ENCODE measurements at regions not wholly inside any gene's neighbourhood (a gene's known extent, or its start where the extent isn't known, plus 50 kb on each side); places are given as distances from the start of the nearest gene placed in this dataset.
"Not testable (repeated sequence)": the region's sequence is repeated elsewhere in the genome, so short reads cannot be mapped to it uniquely, and the experiment has no call there.

DNA sequence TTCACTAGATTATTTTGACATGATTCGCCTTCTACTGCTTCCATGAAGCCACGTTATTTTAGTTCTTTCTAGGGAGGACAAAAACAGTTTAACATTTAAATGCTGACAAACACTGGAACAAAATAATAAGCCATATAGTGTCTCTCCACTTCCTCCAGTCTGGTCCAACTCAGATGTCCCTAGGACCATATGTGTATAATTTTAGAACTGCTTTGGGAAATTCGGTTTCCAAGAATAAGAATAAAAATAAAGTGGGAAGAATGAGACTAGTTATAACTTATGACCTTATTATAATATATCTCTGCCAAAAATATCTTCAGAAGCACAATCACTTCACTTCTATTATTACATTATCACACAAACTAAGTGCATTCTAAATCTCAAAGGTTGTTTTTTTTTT is 164.4 kb upstream of the POF1B start:
- intact Hi-C loops (cut with DNase I; ENCODE audit: low total_unique reads): no loop called here

DNA sequence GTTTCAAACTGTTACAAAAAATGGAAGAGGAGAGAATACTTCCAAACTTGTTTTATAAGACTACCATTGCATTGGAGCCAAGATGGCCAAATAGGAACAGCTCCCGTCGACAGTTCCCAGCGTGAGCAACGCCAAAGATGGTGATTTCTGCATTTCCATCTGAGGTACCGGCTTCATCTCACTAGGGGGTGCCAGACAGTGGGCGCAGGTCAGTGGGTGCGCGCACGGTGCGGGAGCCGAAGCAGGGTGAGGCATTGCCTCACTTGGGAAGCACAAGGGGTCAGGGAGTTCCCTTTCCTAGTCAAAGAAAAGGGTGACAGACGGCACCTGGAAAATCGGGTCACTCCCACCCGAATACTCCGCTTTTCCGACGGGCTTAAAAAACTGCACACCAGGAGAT is 149.7 kb upstream of the POF1B start:
- H3K27ac ChIP-seq; DNase-seq; H3K9me3 ChIP-seq; H3K27me3 ChIP-seq (replicated peaks in 1 of 7); H3K36me3 ChIP-seq; H3K4me1 ChIP-seq; H3K4me3 ChIP-seq; intact Hi-C loops (cut with DNase I; ENCODE audit: low total_unique reads): not testable (repeated sequence)
- 82 to 94% (median 90%) methylated on average over 11 to 17 of the region's 17 CpGs for WGBS, 5 donors

More for the DNA sequence above, 164.4 kb upstream of the POF1B start:
- H3K36me3 ChIP-seq: no peaks in the 10 kb centered on the region
- TF ChIP-seq POLR2AphosphoS5 (IDR thresholded peaks at IDR 0.05) (no peak), POLR2A (IDR thresholded peaks at IDR 0.05) (no peak)
- TF ChIP-seq, protein P1, sequence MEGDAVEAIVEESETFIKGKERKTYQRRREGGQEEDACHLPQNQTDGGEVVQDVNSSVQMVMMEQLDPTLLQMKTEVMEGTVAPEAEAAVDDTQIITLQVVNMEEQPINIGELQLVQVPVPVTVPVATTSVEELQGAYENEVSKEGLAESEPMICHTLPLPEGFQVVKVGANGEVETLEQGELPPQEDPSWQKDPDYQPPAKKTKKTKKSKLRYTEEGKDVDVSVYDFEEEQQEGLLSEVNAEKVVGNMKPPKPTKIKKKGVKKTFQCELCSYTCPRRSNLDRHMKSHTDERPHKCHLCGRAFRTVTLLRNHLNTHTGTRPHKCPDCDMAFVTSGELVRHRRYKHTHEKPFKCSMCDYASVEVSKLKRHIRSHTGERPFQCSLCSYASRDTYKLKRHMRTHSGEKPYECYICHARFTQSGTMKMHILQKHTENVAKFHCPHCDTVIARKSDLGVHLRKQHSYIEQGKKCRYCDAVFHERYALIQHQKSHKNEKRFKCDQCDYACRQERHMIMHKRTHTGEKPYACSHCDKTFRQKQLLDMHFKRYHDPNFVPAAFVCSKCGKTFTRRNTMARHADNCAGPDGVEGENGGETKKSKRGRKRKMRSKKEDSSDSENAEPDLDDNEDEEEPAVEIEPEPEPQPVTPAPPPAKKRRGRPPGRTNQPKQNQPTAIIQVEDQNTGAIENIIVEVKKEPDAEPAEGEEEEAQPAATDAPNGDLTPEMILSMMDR (IDR thresholded peaks at IDR 0.05 in 8 of 11, conservative IDR thresholded peaks at IDR 0.05 in 3 of 11): no peak
- no peaks in the 10 kb centered on the region for H3K9me3 ChIP-seq
- H3K27ac ChIP-seq: no peak overlapping the region
- no peak overlapping the region for H3K4me3 ChIP-seq
- H3K4me1 ChIP-seq: no peaks in the 10 kb centered on the region
- WGBS, 5 donors: 60 to 89% (median 83%) methylated on average over 3 of the region's 3 CpGs
- DNase-seq: no peak
- no peaks in the 10 kb centered on the region for H3K27me3 ChIP-seq (replicated peaks in 1 of 7)

DNA sequence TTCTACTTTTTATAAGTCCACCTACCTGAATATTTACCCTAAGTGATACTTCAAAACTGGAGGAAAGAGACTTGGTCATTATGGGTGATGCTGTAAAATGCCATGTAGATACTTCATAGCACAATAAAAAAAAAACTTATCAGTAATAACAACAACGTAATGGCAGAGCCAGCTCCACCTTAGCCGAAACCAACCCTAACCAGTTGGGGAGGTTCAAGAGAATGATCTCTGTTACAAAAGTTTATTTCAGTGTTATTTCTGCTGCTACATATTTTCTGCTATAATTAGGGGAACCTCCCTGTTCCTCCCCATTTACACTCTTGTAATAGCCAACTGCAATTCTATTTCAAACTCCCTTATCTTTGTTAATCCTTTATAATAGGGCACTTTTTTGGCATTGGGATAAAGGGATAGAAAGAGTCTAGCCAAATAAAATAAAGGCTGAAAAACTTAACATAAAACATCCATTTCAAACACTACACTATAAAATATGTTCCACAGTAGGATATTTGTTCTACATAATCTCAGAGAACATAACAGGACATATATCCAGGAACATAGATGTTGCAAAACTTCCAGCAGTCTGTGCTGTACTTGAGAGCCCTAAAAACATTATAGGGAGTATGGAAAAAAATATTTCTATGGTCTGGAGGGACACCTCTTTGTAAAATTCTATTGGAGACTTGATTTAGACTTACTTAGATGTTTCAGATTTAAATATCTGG is 138.7 kb upstream of the POF1B start:
- H3K27me3 ChIP-seq (replicated peaks in 1 of 7): no peaks in the 10 kb centered on the region
- H3K4me1 ChIP-seq: no peaks in the 10 kb centered on the region
- DNase-seq: no peak
- no peaks in the 10 kb centered on the region for H3K9me3 ChIP-seq
- WGBS, 5 donors: 68 to 93% (median 80%) methylated on average over 2 of the region's 2 CpGs
- TF ChIP-seq POLR2A (IDR thresholded peaks at IDR 0.05) (no peak), POLR2AphosphoS5 (IDR thresholded peaks at IDR 0.05) (no peak)
- TF ChIP-seq, protein P1 (IDR thresholded peaks at IDR 0.05 in 8 of 11, conservative IDR thresholded peaks at IDR 0.05 in 3 of 11): no peak
- no peak overlapping the region for H3K4me3 ChIP-seq
- no peaks in the 10 kb centered on the region for H3K36me3 ChIP-seq
- intact Hi-C loops (cut with DNase I; ENCODE audit: low total_unique reads): no loop called here
- H3K27ac ChIP-seq: no peak overlapping the region

DNA sequence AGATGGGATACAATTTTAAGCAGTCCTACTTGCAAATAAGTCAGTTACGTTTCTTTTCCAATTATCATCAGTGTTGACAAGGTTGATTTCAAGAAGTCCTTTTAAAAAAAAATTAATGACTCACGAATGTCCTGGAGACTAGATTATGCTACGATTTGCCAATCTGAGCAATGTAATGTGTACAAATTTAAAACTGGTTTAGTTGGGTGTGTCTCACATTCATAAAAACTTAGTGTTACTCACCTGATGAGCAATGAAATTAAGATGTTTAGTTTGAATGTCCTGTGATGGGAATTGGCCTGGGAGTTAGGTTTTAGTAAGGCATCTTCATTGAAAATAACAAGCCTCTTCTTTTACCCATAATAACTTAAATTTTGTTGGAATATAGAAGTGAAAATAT is 136.7 kb upstream of the POF1B start:
- Histone ChIP-seq H3K27me3 (replicated peaks in 1 of 7) (no peaks in the 10 kb centered on the region), H3K36me3 (no peaks in the 10 kb centered on the region), H3K4me1 (no peaks in the 10 kb centered on the region), H3K9me3 (no peaks in the 10 kb centered on the region), H3K4me3 (no peak overlapping the region), H3K27ac (no peak overlapping the region)
- TF ChIP-seq, protein P1 (IDR thresholded peaks at IDR 0.05 in 8 of 11, conservative IDR thresholded peaks at IDR 0.05 in 3 of 11): no peak
- TF ChIP-seq POLR2A (IDR thresholded peaks at IDR 0.05) (no peak), POLR2AphosphoS5 (IDR thresholded peaks at IDR 0.05) (no peak)
- no peak for DNase-seq
- 49 to 84% (median 68%) methylated on average over 3 of the region's 3 CpGs for WGBS, 5 donors
- intact Hi-C loops (cut with DNase I; ENCODE audit: low total_unique reads): no loop called here

Measured in spleen (tissue), 11 donors.